Ascending aorta (tissue), 2 donors: ENCODE measurements at regions not wholly inside any gene's neighbourhood (a gene's known extent, or its start where the extent isn't known, plus 50 kb on each side); places are given as distances from the start of the nearest gene placed in this dataset.

Source experiments
- DNase-seq, 2 donors: peaks; one replicate each; pipeline ENCODE4 v3.0.0-alpha.2; 2019; ENCODE audit warnings: low spot score in 2 of 2
- H3K27ac ChIP-seq, 2 donors: fragments of 200-600 bp; sonication (generic); one replicate each; pipeline ENCODE4 v1.5.1; 2016 to 2017; ENCODE audit warnings: mild to moderate bottlenecking in 1 of 2
- H3K27me3 ChIP-seq: fragments of 200-600 bp; sonication (generic); one replicate; pipeline ENCODE4 v1.5.1; 2017
- H3K36me3 ChIP-seq, 2 donors: fragments of 200-600 bp; sonication (generic); one replicate each; pipeline ENCODE4 v1.5.1; 2016
- H3K4me1 ChIP-seq, 2 donors: fragments of 200-600 bp; sonication (generic); one replicate each; pipeline ENCODE4 v1.5.1; 2016 to 2017; ENCODE audit warnings: mild to moderate bottlenecking in 1 of 2
- H3K4me3 ChIP-seq, 2 donors: fragments of 200-600 bp; sonication (generic); one replicate each; pipeline ENCODE4 v1.5.1; 2016 to 2017; ENCODE audit warnings: mild to moderate bottlenecking in 1 of 2
- H3K9me3 ChIP-seq, 2 donors: fragments of 200-600 bp; sonication (generic); one replicate each; pipeline ENCODE4 v1.5.1; 2016
- CTCF ChIP-seq, 3 experiments: fragments of 200-600 bp in 2 of 3; fragments of 450-650 bp in 1 of 3; sonication (generic) in 2 of 3; IDR thresholded peaks; one replicate each; pipeline ENCODE4 v1.5.1; 2016 to 2019; ENCODE audit warnings: antibody characterized with exemption in 3 of 3, mild to moderate bottlenecking in 1 of 3, moderate library complexity in 1 of 3
- intact Hi-C: fragments of 100-400 bp; cut with DNase I; formaldehyde crosslinking; loops from one replicate; pipeline ENCODE4 v1.15.1; 2023

- intact Hi-C loops = loop anchor here (5.0 kb wide), 2 partner anchors 45 to 60 kb away; no protein-coding TSS in a partner anchor
- no peaks in the 10 kb centered on the region for H3K27me3 ChIP-seq
- H3K4me1 ChIP-seq = peaks cover 0 to 8% of the 10 kb centered on the region in 2 donors
- TF ChIP-seq CTCF (IDR thresholded peaks at IDR 0.05) = no peak
- no peaks in the 10 kb centered on the region for H3K36me3 ChIP-seq
- H3K9me3 ChIP-seq = no peaks in the 10 kb centered on the region
- peak overlapping the region; percentile 52 to 56 for H3K27ac ChIP-seq
- DNase-seq = no peak
- H3K4me3 ChIP-seq = no peak overlapping the region
These were observed 265.1 kb upstream of the CEP162 start for GRCh38 chr6:84492241-84493165.

GRCh38 chr6:84489598-84489997 is 262.2 kb upstream of the CEP162 start:
- no peak for DNase-seq
- TF ChIP-seq CTCF (IDR thresholded peaks at IDR 0.05) = no peak
- intact Hi-C loops = no loop called here
- no peak overlapping the region for H3K27ac ChIP-seq
- no peaks in the 10 kb centered on the region for H3K36me3 ChIP-seq
- H3K27me3 ChIP-seq = no peaks in the 10 kb centered on the region
- H3K4me1 ChIP-seq = peaks cover 0 to 8% of the 10 kb centered on the region in 2 donors
- H3K4me3 ChIP-seq = no peak overlapping the region
- no peaks in the 10 kb centered on the region for H3K9me3 ChIP-seq

GRCh38 chr6:84486526-84486925 is 259.1 kb upstream of the CEP162 start:
- no peak for TF ChIP-seq CTCF (IDR thresholded peaks at IDR 0.05)
- Histone ChIP-seq H3K36me3 (no peaks in the 10 kb centered on the region), H3K4me3 (no peak overlapping the region), H3K27me3 (no peaks in the 10 kb centered on the region), H3K9me3 (no peaks in the 10 kb centered on the region), H3K27ac (no peak overlapping the region), H3K4me1 (peaks cover 0 to 5% of the 10 kb centered on the region in 2 donors)
- no peak for DNase-seq
- intact Hi-C loops = no loop called here

GRCh38 chr6:84469144-84469543 is 241.7 kb upstream of the CEP162 start:
- Histone ChIP-seq H3K4me1 (no peaks in the 10 kb centered on the region), H3K9me3 (peaks cover 0 to 12% of the 10 kb centered on the region in 2 donors), H3K4me3 (no peak overlapping the region), H3K27ac (no peak overlapping the region), H3K36me3 (no peaks in the 10 kb centered on the region), H3K27me3 (no peaks in the 10 kb centered on the region)
- intact Hi-C loops = no loop called here
- TF ChIP-seq CTCF (IDR thresholded peaks at IDR 0.05) = no peak
- DNase-seq = no peak

- Histone ChIP-seq H3K27me3 (no peaks in the 10 kb centered on the region), H3K4me3 (no peak overlapping the region), H3K9me3 (peaks cover 0 to 2% of the 10 kb centered on the region in 2 donors), H3K36me3 (no peaks in the 10 kb centered on the region), H3K27ac (no peak overlapping the region), H3K4me1 (peaks cover 0 to 4% of the 10 kb centered on the region in 2 donors)
- TF ChIP-seq CTCF (IDR thresholded peaks at IDR 0.05) = no peak
- no peak for DNase-seq
- intact Hi-C loops = no loop called here
These were observed 239.9 kb upstream of the CEP162 start for GRCh38 chr6:84467296-84467695.
